LNCAP (cell line): ENCODE measurements at regions not wholly inside any gene's neighbourhood (a gene's known extent, or its start where the extent isn't known, plus 50 kb on each side); places are given as distances from the start of the nearest gene placed in this dataset.

Source experiments
- CTCF ChIP-seq: fragments of 450-650 bp; IDR thresholded peaks from 2 replicates; pipeline ENCODE4 v1.5.1; 2017; ENCODE audit warnings: mild to moderate bottlenecking

DNA sequence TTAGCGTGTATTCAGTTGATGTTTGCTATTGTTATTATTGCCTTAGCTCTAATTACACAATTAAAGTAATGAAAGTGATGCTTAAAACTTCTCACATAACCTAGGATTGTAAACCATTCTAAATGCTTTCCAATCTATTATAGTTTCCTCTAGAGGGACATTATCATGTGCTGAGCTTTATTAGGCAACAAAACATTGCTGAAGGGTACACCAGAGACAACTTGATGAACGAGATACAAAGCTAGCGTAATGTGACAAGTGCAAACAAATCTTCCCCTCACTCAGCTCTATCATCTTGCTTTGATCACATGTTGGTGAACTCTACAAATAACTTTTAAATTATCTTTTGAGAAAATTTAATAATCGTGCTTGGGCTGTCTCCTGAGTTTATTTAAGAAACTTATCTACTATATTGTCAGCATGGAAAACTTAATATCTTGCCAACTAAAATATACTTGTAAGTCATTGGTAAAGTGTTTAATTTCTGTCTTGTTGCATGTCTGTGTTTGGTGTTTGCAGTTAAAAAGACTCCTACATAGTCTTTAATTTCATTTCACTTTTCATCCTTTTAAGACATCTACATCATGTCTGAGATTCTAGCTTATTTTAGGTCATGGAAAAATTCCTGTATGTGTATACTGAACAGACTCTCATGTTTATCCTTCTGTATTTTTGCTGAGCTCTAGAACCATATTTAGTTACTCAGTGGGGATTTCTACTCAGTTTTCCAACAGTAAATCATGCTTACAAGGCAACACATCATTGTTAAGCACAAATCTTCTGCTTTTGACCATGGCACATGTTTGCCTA, 104.2 kb upstream of the ADAMTS5 start:
- no peak for TF ChIP-seq CTCF

- no peak for TF ChIP-seq CTCF
Observed at GRCh38 chr21:27068811-27069210, 101.9 kb upstream of the ADAMTS5 start.

- TF ChIP-seq CTCF, result no peak
Observed at GRCh38 chr21:27067226-27067625, 100.3 kb upstream of the ADAMTS5 start.

GRCh38 chr21:27062443-27062842, 95.6 kb upstream of the ADAMTS5 start:
- TF ChIP-seq CTCF, result no peak

DNA sequence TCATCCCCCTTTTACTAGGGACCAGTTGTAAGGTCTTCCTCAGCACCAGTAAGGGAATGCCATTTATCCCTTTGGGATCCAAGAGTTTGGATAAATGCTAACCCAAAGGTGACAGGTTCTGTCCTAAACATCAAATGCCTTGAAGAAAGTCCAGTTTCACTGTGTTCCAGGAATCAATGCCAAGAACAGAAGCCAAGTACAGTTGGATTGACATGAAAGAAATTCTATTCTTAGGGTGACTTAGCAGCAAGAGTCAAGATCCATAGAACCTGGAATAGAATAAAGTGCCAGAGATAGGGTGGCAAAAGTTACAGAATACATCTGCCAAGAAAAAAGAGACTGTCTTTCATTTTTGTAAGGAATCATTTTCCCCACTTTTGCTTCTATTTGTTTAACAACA, 94.9 kb upstream of the ADAMTS5 start:
- no peak for TF ChIP-seq CTCF

- no peak for TF ChIP-seq CTCF
Observed at GRCh38 chr21:27060190-27060589, 93.3 kb upstream of the ADAMTS5 start.

DNA sequence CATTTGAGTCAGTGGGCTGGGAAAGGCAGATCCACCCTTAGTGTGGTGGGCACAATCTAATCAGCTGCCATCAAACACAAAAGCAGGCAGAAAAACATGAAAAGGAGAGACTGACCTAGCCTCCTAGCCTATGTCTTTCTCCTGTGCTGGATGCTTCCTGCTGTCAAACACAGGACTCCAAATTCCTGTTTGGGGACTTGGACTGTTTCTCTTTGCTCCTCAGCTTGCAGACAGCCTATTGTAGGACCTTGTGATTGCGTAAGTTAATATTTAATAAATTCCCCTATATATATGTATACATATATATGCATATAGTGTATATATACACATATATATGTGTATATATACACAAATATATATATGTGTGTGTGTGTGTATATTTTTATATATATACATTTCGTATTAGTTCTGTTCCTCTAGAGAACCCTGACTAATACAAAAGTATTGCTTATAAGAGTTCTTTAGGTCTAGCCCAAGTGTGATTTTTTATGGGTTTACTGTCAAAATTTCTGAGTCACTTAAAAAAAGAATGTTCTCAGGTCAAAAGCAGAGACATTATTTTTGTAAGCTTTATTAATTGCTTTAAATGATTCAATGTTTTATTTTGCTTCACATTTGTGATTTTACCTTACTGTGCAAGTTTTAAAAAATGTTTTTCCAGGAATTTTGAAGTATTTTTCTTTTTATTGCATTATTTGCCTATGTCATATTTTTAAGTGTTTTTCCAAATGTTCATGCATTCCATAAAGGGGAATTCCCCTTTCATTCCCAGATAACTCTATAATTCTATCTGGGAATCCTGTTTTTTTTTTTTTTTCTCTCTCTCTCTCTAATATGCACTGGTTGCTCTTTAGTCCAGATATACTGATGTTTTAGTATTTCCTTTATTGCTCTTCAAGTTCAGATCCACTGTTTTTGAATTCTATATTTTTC, 92.1 kb upstream of the ADAMTS5 start:
- TF ChIP-seq CTCF, result no peak
